ENCODE measurements at regions not wholly inside any gene's neighbourhood (a gene's known extent, or its start where the extent isn't known, plus 50 kb on each side); places are given as distances from the start of the nearest gene placed in this dataset.
"Not testable (repeated sequence)": the region's sequence is repeated elsewhere in the genome, so short reads cannot be mapped to it uniquely, and the experiment has no call there.

- no peak for DNase-seq (ENCODE audit: low read depth in 2 of 2, low spot score in 1 of 2)
Measured at GRCh38 chr1:30171537-30172298, 551.7 kb downstream of the MATN1 start.

GRCh38 chr1:30169269-30169668, 554.1 kb downstream of the MATN1 start:
- DNase-seq (ENCODE audit: low read depth in 2 of 2, low spot score in 1 of 2) = no peak

GRCh38 chr1:30166174-30166573, 557.2 kb downstream of the MATN1 start:
- DNase-seq (ENCODE audit: low read depth in 2 of 2, low spot score in 1 of 2) = no peak

GRCh38 chr1:30165116-30165515, 558.3 kb downstream of the MATN1 start:
- DNase-seq (ENCODE audit: low read depth in 2 of 2, low spot score in 1 of 2) = no peak

- DNase-seq (ENCODE audit: low read depth in 2 of 2, low spot score in 1 of 2) = no peak
Measured at GRCh38 chr1:30164693-30165092, 558.7 kb downstream of the MATN1 start.

GRCh38 chr1:30162565-30162964, 560.8 kb downstream of the MATN1 start:
- DNase-seq (ENCODE audit: low read depth in 2 of 2, low spot score in 1 of 2) = no peak

- no peak for DNase-seq (ENCODE audit: low read depth in 2 of 2, low spot score in 1 of 2)
Measured at GRCh38 chr1:30161953-30162352, 561.4 kb downstream of the MATN1 start.

GRCh38 chr1:30160999-30161689, 562.2 kb downstream of the MATN1 start:
- DNase-seq (ENCODE audit: low read depth in 2 of 2, low spot score in 1 of 2) = no peak

GRCh38 chr1:30159015-30159414, 564.4 kb downstream of the MATN1 start:
- DNase-seq (ENCODE audit: low read depth in 2 of 2, low spot score in 1 of 2) = no peak

GRCh38 chr1:30155698-30156097, 567.7 kb downstream of the MATN1 start:
- DNase-seq (ENCODE audit: low read depth in 2 of 2, low spot score in 1 of 2) = not testable (repeated sequence)

- not testable (repeated sequence) for DNase-seq (ENCODE audit: low read depth in 2 of 2, low spot score in 1 of 2)
Measured at GRCh38 chr1:30155253-30155652, 568.1 kb downstream of the MATN1 start.

GRCh38 chr1:30153743-30154449, 569.5 kb downstream of the MATN1 start:
- no peak for DNase-seq (ENCODE audit: low read depth in 2 of 2, low spot score in 1 of 2)

GRCh38 chr1:30151826-30152225, 571.6 kb downstream of the MATN1 start:
- DNase-seq (ENCODE audit: low read depth in 2 of 2, low spot score in 1 of 2) = no peak

GRCh38 chr1:30151119-30151518, 572.3 kb downstream of the MATN1 start:
- no peak for DNase-seq (ENCODE audit: low read depth in 2 of 2, low spot score in 1 of 2)

GRCh38 chr1:30149226-30149625, 574.2 kb downstream of the MATN1 start:
- no peak for DNase-seq (ENCODE audit: low read depth in 2 of 2, low spot score in 1 of 2)

- DNase-seq (ENCODE audit: low read depth in 2 of 2, low spot score in 1 of 2) = no peak
Measured at GRCh38 chr1:30148676-30149075, 574.7 kb downstream of the MATN1 start.

GRCh38 chr1:30147188-30147587, 576.2 kb downstream of the MATN1 start:
- DNase-seq (ENCODE audit: low read depth in 2 of 2, low spot score in 1 of 2) = no peak

GRCh38 chr1:30146448-30146847, 576.9 kb downstream of the MATN1 start:
- no peak for DNase-seq (ENCODE audit: low read depth in 2 of 2, low spot score in 1 of 2)

- no peak for DNase-seq (ENCODE audit: low read depth in 2 of 2, low spot score in 1 of 2)
Measured at GRCh38 chr1:30145723-30146303, 577.6 kb downstream of the MATN1 start.

GRCh38 chr1:30144831-30145230, 578.6 kb downstream of the MATN1 start:
- no peak for DNase-seq (ENCODE audit: low read depth in 2 of 2, low spot score in 1 of 2)

- no peak for DNase-seq (ENCODE audit: low read depth in 2 of 2, low spot score in 1 of 2)
Measured at GRCh38 chr1:30143517-30143916, 579.9 kb downstream of the MATN1 start.

GRCh38 chr1:30140566-30140965, 582.8 kb downstream of the MATN1 start:
- no peak for DNase-seq (ENCODE audit: low read depth in 2 of 2, low spot score in 1 of 2)

Data from stimulated activated CD8-positive, alpha-beta memory T cell treated with anti-CD3 and anti-CD28 coated beads, Interleukin-4, amount 100 ng/mL, for 1 hour (primary cell).